Retinal pigment epithelial cell (primary cell): ENCODE measurements at regions not wholly inside any gene's neighbourhood (a gene's known extent, or its start where the extent isn't known, plus 50 kb on each side); places are given as distances from the start of the nearest gene placed in this dataset.
"Not testable (repeated sequence)": the region's sequence is repeated elsewhere in the genome, so short reads cannot be mapped to it uniquely, and the experiment has no call there.

Source experiments
- DNase-seq: peaks from one replicate; pipeline ENCODE4 v3.0.0-alpha.2; 2010; ENCODE audit warnings: low read depth
- H3K4me3 ChIP-seq: 2 replicates; pipeline ENCODE4 v1.5.1; 2011; ENCODE audit warnings: mild to moderate bottlenecking, low read length, control low read depth, moderate library complexity
- TF ChIP-seq, protein P1 (sequence below): conservative IDR thresholded peaks from 2 replicates; pipeline ENCODE4 v1.5.1; 2011; ENCODE audit warnings: low read depth, low read length, control low read depth, inconsistent platforms

DNA sequence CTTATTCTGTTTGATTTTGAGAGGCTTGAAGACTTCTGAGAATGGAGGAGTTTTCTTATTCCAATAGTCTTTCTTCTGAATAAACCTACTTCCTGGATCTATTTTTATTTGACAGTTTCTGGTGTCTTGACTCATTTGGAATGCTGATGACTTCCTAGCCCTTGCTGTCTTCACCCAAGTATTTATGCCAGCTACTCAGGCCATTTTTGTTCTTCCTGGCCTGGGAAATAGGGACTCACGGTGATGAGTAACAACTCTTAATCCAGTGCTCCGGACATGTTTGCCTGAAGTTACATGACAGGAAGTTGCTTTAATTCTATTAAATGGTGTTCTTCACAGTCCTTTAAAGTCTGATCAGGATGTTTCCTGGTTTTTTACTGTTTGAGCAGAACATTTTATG, 272.1 kb upstream of the EYS start:
- no peak for DNase-seq
- TF ChIP-seq, protein P1, sequence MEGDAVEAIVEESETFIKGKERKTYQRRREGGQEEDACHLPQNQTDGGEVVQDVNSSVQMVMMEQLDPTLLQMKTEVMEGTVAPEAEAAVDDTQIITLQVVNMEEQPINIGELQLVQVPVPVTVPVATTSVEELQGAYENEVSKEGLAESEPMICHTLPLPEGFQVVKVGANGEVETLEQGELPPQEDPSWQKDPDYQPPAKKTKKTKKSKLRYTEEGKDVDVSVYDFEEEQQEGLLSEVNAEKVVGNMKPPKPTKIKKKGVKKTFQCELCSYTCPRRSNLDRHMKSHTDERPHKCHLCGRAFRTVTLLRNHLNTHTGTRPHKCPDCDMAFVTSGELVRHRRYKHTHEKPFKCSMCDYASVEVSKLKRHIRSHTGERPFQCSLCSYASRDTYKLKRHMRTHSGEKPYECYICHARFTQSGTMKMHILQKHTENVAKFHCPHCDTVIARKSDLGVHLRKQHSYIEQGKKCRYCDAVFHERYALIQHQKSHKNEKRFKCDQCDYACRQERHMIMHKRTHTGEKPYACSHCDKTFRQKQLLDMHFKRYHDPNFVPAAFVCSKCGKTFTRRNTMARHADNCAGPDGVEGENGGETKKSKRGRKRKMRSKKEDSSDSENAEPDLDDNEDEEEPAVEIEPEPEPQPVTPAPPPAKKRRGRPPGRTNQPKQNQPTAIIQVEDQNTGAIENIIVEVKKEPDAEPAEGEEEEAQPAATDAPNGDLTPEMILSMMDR: no peak
- H3K4me3 ChIP-seq: no peak overlapping the region

DNA sequence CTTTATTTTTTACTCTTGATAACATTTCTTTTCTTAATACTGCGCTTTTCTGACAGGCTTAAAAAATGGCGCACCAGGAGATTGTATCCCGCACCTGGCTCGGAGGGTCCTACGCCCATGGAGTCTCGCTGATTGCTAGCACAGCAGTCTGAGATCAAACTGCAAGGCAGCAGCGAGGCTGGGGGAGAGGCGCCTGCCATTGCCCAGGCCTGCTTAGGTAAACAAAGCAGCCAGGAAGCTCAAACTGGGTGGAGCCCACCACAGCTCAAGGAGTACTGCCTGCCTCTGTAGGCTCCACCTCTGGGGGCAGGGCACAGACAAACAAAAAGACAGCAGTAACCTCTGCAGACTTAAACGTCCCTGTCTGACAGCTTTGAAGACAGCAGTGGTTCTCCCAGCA, 264.2 kb upstream of the EYS start:
- not testable (repeated sequence) for H3K4me3 ChIP-seq, DNase-seq

DNA sequence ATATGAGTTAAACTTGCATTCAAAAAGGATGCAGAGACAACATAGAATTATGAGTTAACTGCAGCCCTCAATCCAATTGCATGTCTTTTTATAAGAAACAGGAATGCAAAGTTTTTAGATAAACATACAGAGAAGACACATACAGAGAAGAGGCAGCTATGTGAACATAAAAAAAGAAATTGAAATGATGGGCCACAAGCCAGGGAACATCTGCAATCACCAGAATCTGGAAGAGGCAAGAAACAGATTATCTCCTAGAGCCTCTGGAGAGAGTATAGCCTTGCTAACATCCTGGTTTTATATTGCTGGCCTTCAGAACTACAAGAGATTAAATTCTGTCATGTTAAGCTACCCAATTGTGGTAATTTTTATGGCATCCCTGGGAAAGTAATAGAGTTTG, 257.2 kb upstream of the EYS start:
- no peak for DNase-seq
- TF ChIP-seq, protein P1: no peak
- H3K4me3 ChIP-seq: no peak overlapping the region

DNA sequence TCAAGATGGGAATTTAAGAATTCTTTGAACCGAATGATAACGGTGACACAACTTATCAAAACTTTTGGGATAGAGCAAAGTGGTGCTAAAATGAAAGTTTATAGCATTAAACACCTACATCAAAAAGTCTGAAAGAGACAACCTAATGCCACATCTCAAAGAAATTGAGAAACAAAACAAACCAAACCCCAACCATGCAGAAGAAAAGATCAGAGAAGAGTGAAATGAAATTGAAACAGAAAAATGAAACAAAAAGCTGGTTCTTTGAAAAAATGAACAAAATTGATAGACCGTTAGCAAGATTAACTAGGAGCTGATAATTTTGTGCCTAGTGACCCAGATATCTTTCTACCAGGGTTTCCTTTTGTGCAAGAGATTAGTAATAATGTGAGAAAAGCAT, 248.0 kb upstream of the EYS start:
- TF ChIP-seq, protein P1: no peak

DNA sequence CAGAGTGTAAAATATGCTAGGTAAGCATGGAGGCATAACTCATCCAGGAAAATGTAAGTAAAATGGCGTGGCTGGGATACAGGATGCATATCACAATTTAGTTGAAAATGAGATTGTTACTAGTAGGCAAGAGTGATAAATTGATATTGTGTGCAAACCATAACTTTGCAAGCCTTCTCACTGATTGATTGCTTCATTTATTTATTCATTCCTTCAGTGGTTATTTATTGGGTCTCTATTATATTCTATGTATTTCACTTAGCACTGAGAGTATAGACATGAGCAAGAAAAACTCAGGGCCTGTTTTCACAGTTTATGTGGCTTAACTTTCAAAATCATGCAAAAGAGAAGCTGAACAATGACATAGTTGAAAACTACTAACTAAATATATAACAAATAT, 241.0 kb upstream of the EYS start:
- TF ChIP-seq, protein P1: no peak
- no peak for DNase-seq
- no peak overlapping the region for H3K4me3 ChIP-seq

More for the DNA sequence above, 248.0 kb upstream of the EYS start:
- DNase-seq: no peak
- no peak overlapping the region for H3K4me3 ChIP-seq

DNA sequence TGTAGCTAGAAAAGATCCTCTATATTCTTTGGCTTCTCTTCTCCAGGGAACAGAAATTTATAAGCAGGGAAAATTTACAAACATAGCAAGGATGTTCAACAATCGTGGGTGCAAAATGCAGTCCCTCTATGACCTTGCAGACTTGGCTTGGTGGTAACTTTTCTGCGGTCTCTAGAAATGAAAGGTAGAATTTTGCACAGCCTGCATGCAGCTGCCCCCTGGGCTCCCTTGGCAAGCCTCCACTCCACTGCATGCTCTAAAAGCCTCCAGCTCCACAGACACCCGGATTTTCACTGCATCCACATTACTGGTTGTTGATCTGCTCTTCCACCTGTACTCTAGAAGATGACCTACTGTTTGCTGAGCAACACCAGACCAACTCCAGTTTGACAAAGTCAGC, 236.5 kb upstream of the EYS start:
- no peak overlapping the region for H3K4me3 ChIP-seq
- DNase-seq: no peak
- TF ChIP-seq, protein P1: no peak

DNA sequence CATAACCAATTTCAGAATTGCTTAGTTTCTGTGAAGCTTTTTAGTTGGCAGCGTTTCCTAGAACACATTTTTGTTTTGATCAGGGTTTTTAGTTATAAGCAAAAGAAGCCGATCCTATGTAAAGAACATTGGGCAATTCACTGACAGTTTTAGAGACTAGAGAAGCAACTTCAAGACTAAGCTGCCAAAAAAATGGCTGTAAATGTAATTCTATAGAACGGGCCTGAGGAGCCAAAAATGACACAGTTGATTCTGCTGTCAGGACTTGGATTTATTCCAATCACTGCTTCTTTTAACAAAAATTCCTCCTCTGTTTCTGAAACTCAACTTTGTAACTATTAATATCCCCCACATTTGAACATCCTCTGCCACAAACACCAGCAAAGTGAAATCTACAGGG, 236.0 kb upstream of the EYS start:
- TF ChIP-seq, protein P1: no peak
- H3K4me3 ChIP-seq: no peak overlapping the region
- no peak for DNase-seq

DNA sequence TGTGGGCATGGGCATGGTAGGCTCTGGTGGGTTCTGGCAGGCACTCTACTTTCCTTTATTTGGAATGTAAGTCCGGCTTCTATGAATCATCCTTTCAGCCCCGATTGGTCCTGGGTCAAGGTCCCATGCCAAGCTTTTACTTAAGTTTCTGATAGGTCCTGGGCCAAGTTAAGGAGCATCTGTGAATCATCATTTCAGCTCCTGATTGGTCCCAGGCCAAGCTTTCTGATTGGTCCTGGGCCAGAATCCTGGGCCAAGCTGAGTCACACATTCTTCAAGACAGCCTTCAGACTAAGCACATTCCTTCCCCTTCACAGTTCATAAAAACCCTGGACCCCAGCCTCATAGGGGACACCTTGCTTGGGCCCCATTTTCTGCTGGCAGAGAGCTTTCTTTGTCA, 231.0 kb upstream of the EYS start:
- DNase-seq: no peak
- no peak overlapping the region for H3K4me3 ChIP-seq
- TF ChIP-seq, protein P1: no peak
